Testis (tissue), 2 donors: ENCODE measurements at regions not wholly inside any gene's neighbourhood (a gene's known extent, or its start where the extent isn't known, plus 50 kb on each side); places are given as distances from the start of the nearest gene placed in this dataset.

Experiments used
- DNase-seq: peaks from one replicate; pipeline ENCODE4 v3.0.0-alpha.2; 2019
- H3K27ac ChIP-seq, 2 donors: fragments of 200-600 bp; sonication (generic); one replicate each; pipeline ENCODE4 v1.5.1; 2019
- H3K27me3 ChIP-seq: fragments of 200-600 bp; sonication (generic); one replicate; pipeline ENCODE4 v1.5.1; 2019
- H3K36me3 ChIP-seq: fragments of 200-600 bp; sonication (generic); one replicate; pipeline ENCODE4 v1.5.1; 2017; ENCODE audit warnings: low read depth; ENCODE audit errors: missing control alignments
- H3K4me1 ChIP-seq: fragments of 200-600 bp; sonication (generic); one replicate; pipeline ENCODE4 v1.5.1; 2019
- H3K4me3 ChIP-seq, 2 donors: fragments of 200-600 bp; sonication (generic); one replicate each; pipeline ENCODE4 v1.5.1; 2017 to 2019
- H3K9me3 ChIP-seq: fragments of 200-600 bp; sonication (generic); one replicate; pipeline ENCODE4 v1.5.1; 2017
- CTCF ChIP-seq, 3 experiments: fragments of 450-650 bp in 2 of 3; fragments of 200-600 bp in 1 of 3; sonication (generic) in 1 of 3; IDR thresholded peaks; one replicate each; pipeline ENCODE4 v1.5.1; 2016 to 2019; ENCODE audit warnings: antibody characterized with exemption in 3 of 3, mild to moderate bottlenecking in 2 of 3, moderate library complexity in 1 of 3
- POLR2A ChIP-seq: fragments of 450-650 bp; IDR thresholded peaks from one replicate; pipeline ENCODE4 v1.6.1; 2017; ENCODE audit warnings: antibody characterized with exemption, mild to moderate bottlenecking, moderate library complexity
- WGBS, 2 donors: methylation state at CpG; one replicate each; pipeline ENCODE4 v1.1.5; 2018; 5-methylcytosine and 5-hydroxymethylcytosine counted together
- intact Hi-C: fragments of 100-400 bp; cut with DNase I; formaldehyde crosslinking; loops from one replicate; pipeline ENCODE4 v1.15.1; 2023; ENCODE audit warnings: low total_unique reads

GRCh38 chr16:76059701-76060100 is 217.5 kb upstream of the CNTNAP4 start:
- intact Hi-C loops, result no loop called here
- Histone ChIP-seq H3K27me3 (no peaks in the 10 kb centered on the region), H3K9me3 (no peaks in the 10 kb centered on the region), H3K4me1 (no peaks in the 10 kb centered on the region), H3K27ac (no peak overlapping the region), H3K36me3 (no peaks in the 10 kb centered on the region), H3K4me3 (no peak overlapping the region)
- DNase-seq, result no peak
- no peak for TF ChIP-seq CTCF (IDR thresholded peaks at IDR 0.05)
- no peak for TF ChIP-seq POLR2A
- 43 to 48% methylated on average over 2 of the region's 2 CpGs for WGBS, 2 donors

- H3K27me3 ChIP-seq, result no peaks in the 10 kb centered on the region
- H3K4me1 ChIP-seq, result no peaks in the 10 kb centered on the region
- no peaks in the 10 kb centered on the region for H3K36me3 ChIP-seq
- TF ChIP-seq CTCF (IDR thresholded peaks at IDR 0.05), result no peak
- no peak for TF ChIP-seq POLR2A
- no peak overlapping the region for H3K4me3 ChIP-seq
- 86 to 90% methylated on average over 2 of the region's 2 CpGs for WGBS, 2 donors
- DNase-seq, result no peak
- no peak overlapping the region for H3K27ac ChIP-seq
- no peaks in the 10 kb centered on the region for H3K9me3 ChIP-seq
- intact Hi-C loops, result no loop called here
Measured at GRCh38 chr16:76071690-76072089, 205.5 kb upstream of the CNTNAP4 start.

- H3K27me3 ChIP-seq, result no peaks in the 10 kb centered on the region
- intact Hi-C loops, result no loop called here
- 50% methylated on average over 6 of the region's 6 CpGs for WGBS, 2 donors
- no peaks in the 10 kb centered on the region for H3K4me1 ChIP-seq
- DNase-seq, result no peak
- H3K9me3 ChIP-seq, result no peaks in the 10 kb centered on the region
- no peak overlapping the region for H3K27ac ChIP-seq
- no peak overlapping the region for H3K4me3 ChIP-seq
- no peaks in the 10 kb centered on the region for H3K36me3 ChIP-seq
- TF ChIP-seq POLR2A (no peak), CTCF (IDR thresholded peaks at IDR 0.05) (no peak)
Measured at GRCh38 chr16:76081967-76082366, 195.2 kb upstream of the CNTNAP4 start.

GRCh38 chr16:76106647-76107046 is 170.6 kb upstream of the CNTNAP4 start:
- Histone ChIP-seq H3K27ac (no peak overlapping the region), H3K4me1 (no peaks in the 10 kb centered on the region), H3K27me3 (no peaks in the 10 kb centered on the region), H3K4me3 (no peak overlapping the region), H3K9me3 (no peaks in the 10 kb centered on the region), H3K36me3 (no peaks in the 10 kb centered on the region)
- intact Hi-C loops, result no loop called here
- WGBS, 2 donors, result 90 to 94% methylated on average over 6 of the region's 6 CpGs
- no peak for DNase-seq
- no peak for TF ChIP-seq CTCF (IDR thresholded peaks at IDR 0.05)
- no peak for TF ChIP-seq POLR2A

- WGBS, 2 donors, result 80 to 89% methylated on average over 1 of the region's 1 CpG
- Histone ChIP-seq H3K27me3 (no peaks in the 10 kb centered on the region), H3K9me3 (no peaks in the 10 kb centered on the region), H3K4me1 (no peaks in the 10 kb centered on the region), H3K4me3 (no peak overlapping the region), H3K36me3 (no peaks in the 10 kb centered on the region), H3K27ac (no peak overlapping the region)
- TF ChIP-seq POLR2A (no peak), CTCF (IDR thresholded peaks at IDR 0.05) (no peak)
- intact Hi-C loops, result no loop called here
- DNase-seq, result no peak
Measured at GRCh38 chr16:76108460-76108859, 168.7 kb upstream of the CNTNAP4 start.
